CD4-positive, alpha-beta T cell treated with Interleukin-17A for 4 hours (primary cell): ENCODE measurements at regions not wholly inside any gene's neighbourhood (a gene's known extent, or its start where the extent isn't known, plus 50 kb on each side); places are given as distances from the start of the nearest gene placed in this dataset.
"Not testable (repeated sequence)": the region's sequence is repeated elsewhere in the genome, so short reads cannot be mapped to it uniquely, and the experiment has no call there.

Experiments used
- DNase-seq: peaks from one replicate; pipeline ENCODE4 v3.0.0-alpha.2; 2020; ENCODE audit warnings: mixed read lengths

DNA sequence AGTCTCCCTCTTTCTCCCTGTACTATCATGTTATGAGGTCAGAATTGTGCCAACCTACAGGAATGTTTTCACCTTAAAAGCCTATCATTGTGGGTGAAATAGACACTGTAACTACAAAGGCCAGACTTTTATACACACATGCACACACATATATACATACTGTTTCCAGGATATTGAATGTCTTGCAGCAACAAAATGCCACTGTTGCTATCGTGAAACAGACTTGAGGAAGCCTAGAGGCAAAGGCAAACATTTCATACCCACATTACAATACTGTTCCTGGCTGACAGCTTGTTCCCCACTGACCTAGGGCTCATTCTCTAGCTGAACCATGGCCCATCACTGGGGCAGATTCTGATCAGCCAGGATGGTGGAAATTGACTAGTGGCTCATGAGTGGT, 125.1 kb upstream of the DUSP10 start:
- DNase-seq, result no peak

GRCh38 chr1:221865808-221866207, 123.9 kb upstream of the DUSP10 start:
- no peak for DNase-seq

DNA sequence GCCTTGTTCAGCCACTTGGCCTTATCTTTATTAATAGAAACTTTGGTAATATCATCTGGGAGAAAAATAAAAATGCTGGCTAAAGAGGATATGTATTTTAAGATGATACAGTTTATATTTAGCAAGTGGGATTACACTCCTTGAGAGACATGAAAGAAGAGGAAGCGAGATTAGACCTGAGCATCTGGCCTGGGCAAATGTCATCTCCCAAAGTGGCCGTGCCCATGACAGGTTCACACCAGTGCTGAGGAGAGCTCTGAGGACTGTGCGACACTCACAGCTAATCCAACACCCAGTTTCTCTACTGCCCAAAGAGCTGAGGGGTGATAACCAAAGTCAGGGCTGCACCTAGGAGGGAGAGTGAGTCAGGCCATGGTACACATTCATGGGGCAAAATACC, 121.7 kb upstream of the DUSP10 start:
- DNase-seq, result no peak

GRCh38 chr1:221862971-221863370, 121.1 kb upstream of the DUSP10 start:
- DNase-seq, result no peak

- no peak for DNase-seq
Measured at GRCh38 chr1:221858818-221859611, 117.1 kb upstream of the DUSP10 start.

GRCh38 chr1:221857094-221857444, 115.2 kb upstream of the DUSP10 start:
- DNase-seq, result not testable (repeated sequence)

DNA sequence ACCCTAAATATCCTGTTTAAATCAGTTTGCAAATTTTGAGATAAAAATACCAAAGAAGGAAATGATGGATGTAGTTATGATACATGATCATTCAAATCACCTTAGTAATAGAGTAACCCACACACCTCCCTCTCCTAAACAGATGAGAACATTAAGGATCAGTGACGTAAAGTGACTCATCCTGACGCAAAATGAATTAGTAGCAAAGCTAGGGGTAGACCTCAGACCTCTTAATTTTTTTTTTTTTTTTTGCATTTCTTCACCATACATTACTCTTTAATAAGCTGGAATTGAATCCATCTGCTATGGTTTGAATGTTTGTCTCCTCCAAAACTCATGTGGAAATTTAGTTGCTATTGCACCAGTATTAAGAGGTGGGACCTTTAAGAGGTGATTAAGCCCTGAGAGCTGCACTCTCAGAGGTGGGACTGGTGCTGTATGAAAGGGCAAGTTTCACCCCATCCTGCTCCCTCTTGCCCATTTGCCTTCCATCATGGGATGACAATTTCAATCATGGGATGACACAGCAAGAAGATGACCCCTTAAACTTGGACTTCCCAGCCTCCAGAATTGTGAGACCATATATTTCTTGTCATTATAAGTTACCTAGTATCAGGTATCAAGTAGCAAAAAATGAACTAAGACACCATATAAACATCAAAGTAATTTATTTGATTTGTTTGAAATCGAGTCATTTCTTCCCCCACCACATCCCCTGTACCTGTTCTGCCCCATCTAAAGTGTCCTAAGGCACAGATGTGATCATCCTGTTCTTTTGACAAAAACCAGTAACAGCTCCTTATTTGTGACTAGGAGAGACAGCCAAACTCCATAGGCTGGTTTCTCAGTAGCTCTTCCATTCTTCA, 114.6 kb upstream of the DUSP10 start:
- DNase-seq, result no peak

DNA sequence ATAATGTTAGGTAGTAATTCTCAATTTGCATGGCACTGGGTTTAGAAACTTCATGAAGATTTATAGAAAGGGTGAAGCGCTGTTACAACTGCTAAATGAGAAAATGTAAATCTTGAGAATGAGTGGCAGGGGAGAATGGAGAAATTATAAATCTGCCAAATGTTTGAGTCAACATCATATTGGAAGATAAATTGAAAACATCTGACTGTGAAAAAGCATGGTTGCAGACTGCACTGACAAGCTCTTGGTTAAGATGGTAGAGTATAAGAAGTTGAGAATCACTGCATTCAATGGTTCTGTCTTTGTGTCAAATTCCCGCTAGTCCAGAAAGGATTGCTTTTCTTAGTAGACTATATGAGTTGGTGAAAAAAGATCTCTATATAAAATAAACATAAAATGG, 113.3 kb upstream of the DUSP10 start:
- DNase-seq, result no peak

- no peak for DNase-seq
Measured at GRCh38 chr1:221851336-221851735, 109.4 kb upstream of the DUSP10 start.

- DNase-seq, result no peak
Measured at GRCh38 chr1:221850470-221851187, 108.7 kb upstream of the DUSP10 start.

GRCh38 chr1:221849897-221850296, 108.0 kb upstream of the DUSP10 start:
- no peak for DNase-seq

DNA sequence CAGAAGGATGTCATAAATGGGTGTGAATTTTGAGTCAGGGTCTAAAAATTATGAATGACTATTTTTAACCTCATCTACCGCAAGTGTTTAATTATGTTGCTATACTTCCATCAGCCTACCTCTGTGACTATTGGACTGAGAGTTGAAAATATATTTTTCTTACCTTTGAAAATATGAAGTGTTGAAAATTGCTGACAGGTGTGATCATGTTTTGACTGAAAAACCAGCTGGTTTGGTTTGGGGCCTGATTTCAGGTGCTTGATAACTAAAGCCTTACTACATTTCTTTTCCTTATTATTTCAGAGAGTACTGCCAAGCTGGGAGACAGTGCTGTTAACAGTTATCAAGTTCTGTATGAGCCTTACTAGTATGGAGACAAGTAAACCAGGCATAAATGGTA, 107.2 kb upstream of the DUSP10 start:
- DNase-seq, result no peak

GRCh38 chr1:221847676-221848075, 105.8 kb upstream of the DUSP10 start:
- no peak for DNase-seq

- DNase-seq, result no peak
Measured at GRCh38 chr1:221845650-221846371, 103.9 kb upstream of the DUSP10 start.

- DNase-seq, result no peak
Measured at GRCh38 chr1:221841983-221842335, 100.1 kb upstream of the DUSP10 start.

DNA sequence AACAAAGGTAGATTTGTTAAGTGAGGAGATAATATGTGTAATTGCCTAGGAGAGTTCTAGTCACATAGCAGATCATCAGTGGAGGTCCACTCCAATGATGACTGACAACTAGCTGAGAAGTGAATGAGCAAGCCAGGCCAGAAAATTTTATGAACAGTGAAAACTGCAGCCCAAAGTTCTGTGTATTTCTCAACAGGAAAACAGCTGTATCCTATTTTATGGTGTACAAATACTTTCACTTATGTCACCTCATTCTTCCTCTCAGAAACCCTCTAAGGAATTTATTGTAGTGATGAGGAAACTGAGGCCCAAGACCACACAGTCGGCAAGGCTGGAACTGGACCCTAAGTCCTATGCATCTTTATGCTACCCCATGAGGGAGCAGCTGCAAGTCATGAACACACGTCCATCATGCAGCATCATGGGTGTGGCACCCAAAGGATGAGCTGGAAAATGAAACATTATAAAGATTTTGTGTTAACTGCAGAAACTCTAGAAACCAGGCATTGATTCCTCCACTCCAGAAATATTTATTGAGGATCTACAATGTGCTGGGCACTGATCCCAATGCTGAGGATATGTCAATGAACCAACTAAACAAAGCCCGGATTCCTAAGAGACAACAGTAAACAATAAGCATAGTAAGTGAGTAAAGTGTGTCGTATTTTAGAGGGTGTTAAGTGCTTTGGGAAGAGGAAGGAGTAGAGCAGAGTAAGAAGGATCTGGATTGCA, 99.5 kb upstream of the DUSP10 start:
- DNase-seq, result no peak

DNA sequence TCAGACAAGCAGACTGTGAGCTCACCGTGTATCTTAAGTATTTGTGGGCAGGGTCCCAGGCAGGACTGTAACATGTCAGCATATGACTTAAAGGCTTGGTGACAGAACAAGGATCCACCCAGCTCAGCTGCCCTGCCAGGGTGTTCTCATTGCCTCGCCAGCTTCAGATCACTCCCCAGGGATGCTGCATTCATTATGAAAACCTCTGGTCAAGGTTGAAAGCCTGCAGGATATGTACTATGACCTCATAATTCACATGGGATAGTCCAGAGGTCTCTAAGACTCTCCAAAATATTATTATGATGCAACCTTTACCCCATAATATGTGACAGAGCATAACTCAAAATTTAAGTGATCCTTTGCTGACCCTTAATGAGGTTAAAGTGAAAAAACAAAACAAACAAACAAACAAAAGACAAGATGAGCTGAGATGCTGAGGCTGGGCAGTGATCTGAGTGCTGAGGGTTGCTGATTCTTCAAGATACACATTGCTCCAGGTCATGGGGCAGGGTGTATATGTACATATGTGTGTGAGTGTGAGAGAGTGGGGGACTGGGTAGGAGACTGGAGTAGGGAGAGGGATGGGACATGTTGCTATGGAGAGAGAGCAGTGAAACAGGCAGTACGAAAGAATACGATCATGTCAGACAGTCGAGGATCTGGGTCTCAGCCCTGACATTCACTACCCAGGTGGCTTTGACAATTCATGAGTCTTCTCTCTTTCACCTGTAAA, 98.8 kb upstream of the DUSP10 start:
- DNase-seq, result no peak

GRCh38 chr1:221839782-221840395, 98.0 kb upstream of the DUSP10 start:
- peak; percentile 62 for DNase-seq

DNA sequence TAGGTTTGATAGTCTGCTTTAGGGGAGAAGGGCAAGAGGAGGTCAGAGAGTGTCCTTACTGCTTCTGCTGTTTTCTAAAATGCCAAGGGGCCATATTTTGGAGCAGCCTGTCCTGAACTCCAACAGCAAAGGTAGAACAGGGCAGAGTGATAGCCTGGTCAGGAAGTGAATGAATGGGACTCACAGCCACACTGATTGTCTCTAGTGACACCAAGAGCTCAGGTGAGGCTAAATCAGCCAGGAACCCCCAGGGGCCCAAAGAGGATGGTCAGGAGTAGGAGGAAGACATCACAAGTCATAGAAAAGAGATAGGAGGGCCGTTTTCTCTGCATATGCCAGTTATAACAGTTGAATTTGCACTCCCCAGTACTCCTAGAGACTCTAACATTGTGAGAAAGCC, 97.4 kb upstream of the DUSP10 start:
- DNase-seq, result no peak

DNA sequence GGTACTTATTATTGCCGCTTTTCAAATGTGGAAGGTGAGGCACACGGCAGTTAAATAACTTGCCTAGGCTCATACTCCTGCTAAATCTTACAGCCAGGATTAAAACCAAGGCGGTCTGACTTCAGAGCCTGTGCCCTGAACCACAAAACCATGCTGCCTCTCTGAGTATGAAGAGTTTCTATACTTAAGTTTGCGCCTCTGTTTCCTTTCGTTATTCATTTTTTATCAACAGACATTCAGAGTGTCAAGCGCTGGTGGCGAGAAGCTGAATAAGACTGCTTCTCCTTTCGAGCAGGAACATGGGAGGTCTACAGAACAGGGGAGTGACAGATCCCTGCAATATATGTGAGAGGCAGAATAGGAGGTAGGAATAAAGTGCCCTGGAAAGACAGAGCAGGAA, 96.0 kb upstream of the DUSP10 start:
- DNase-seq, result peak; percentile 20
